HepG2 (cell line): ENCODE measurements at regions not wholly inside any gene's neighbourhood (a gene's known extent, or its start where the extent isn't known, plus 50 kb on each side); places are given as distances from the start of the nearest gene placed in this dataset.

Experiments
- ATAC-seq: fragments of 200-7000 bp; cut with Tn5 transposase; 3 replicates; pipeline ENCODE4 v1.9.1; 2020; ENCODE audit warnings: mild to moderate bottlenecking, moderate library complexity
- BruUV-seq: library from RNA; stranded (reverse); fragments of 400-500 nt; replicated peaks from 2 replicates; lab custom pipeline; 2021; lab: Mats Ljungman, UMichigan
- CTCF ChIA-PET: fragments of 300-600 bp; formaldehyde crosslinking; extraction: SDS; loops from one replicate; lab custom pipeline; 2021; ENCODE audit warnings: low total read pairs, inconsistent platforms, low intra/inter-chr PET ratio; lab: Yijun Ruan, JAX
- POLR2A ChIA-PET: fragments of 350-600 bp; sonication (Branson Sonifier 250); formaldehyde crosslinking; loops from one replicate; lab custom pipeline; 2020; ENCODE audit warnings: antibody characterized with exemption, inconsistent platforms; lab: Yijun Ruan, JAX
- DNase-seq: peaks from one replicate; pipeline ENCODE4 v3.0.0-alpha.2; 2015; ENCODE audit warnings: low spot score
- FAIRE-seq: peaks from 3 replicates; lab custom pipeline; 2011; peaks lifted over from hg19 to GRCh38; lab: Jason Lieb, UNC
- H2AFZ ChIP-seq: one replicate; pipeline ENCODE4 v1.6.1; 2011; ENCODE audit warnings: low read length, inconsistent platforms
- H3K27ac ChIP-seq: fragments of 300-600 bp; 3 replicates; pipeline ENCODE4 v1.8.0; 2011; ENCODE audit warnings: mixed run types, mild to moderate bottlenecking, mixed read lengths, low read length, inconsistent platforms; ENCODE audit not compliant: insufficient read depth; ENCODE audit errors: extremely low read length
- H3K27me3 ChIP-seq, 2 experiments: fragments of 200-600 bp in 1 of 2; 2 replicates in 1 of 2; 3 replicates in 1 of 2; pipeline versions ENCODE4 v1.6.0 to v1.8.0; 2011; ENCODE audit warnings: low read length in 2 of 2, mild to moderate bottlenecking in 2 of 2, moderate library complexity in 2 of 2, inconsistent platforms in 1 of 2; ENCODE audit not compliant: insufficient read depth in 2 of 2, control insufficient read depth in 1 of 2
- H3K36me3 ChIP-seq, 2 experiments: fragments of 200-600 bp in 1 of 2; replicated peaks in 1 of 2; 2 replicates in 1 of 2; 3 replicates in 1 of 2; pipeline versions ENCODE4 v1.5.1 to v1.8.0; 2011; ENCODE audit warnings: low read length in 2 of 2, inconsistent platforms in 1 of 2; ENCODE audit not compliant: insufficient read depth in 2 of 2, control insufficient read depth in 1 of 2
- H3K4me1 ChIP-seq: 2 replicates; pipeline ENCODE4 v1.5.1; 2012; ENCODE audit warnings: low read length, inconsistent platforms; ENCODE audit not compliant: insufficient read depth
- H3K4me2 ChIP-seq: 2 replicates; pipeline ENCODE4 v1.6.0; 2011; ENCODE audit warnings: low read depth, low read length, inconsistent platforms
- H3K4me3 ChIP-seq, 3 experiments: fragments of 200-600 bp in 1 of 3; sonication (generic), shearing (Covaris generic) in 1 of 3; replicated peaks in 1 of 3; 2 replicates each; pipeline ENCODE4 v1.5.1; 2011 to 2016; ENCODE audit warnings: low read length in 3 of 3, inconsistent platforms in 2 of 3, low read depth in 2 of 3, mild to moderate bottlenecking in 2 of 3, control low read depth in 1 of 3, mixed read lengths in 1 of 3; ENCODE audit not compliant: insufficient read depth in 1 of 3
- H3K79me2 ChIP-seq: one replicate; pipeline ENCODE4 v1.6.1; 2011; ENCODE audit warnings: low read length, inconsistent platforms; ENCODE audit not compliant: insufficient read depth
- H3K9ac ChIP-seq: 2 replicates; pipeline ENCODE4 v1.6.0; 2011; ENCODE audit warnings: mild to moderate bottlenecking, low read depth, low read length, inconsistent platforms; ENCODE audit not compliant: insufficient read depth
- H3K9me3 ChIP-seq: 2 replicates; pipeline ENCODE4 v1.5.1; 2012; ENCODE audit warnings: mild to moderate bottlenecking, low read length
- H4K20me1 ChIP-seq: 2 replicates; pipeline ENCODE4 v1.6.0; 2011; ENCODE audit warnings: inconsistent platforms, mild to moderate bottlenecking, low read length, moderate library complexity; ENCODE audit not compliant: insufficient read depth
- ARID2 ChIP-seq: sonication (generic); formaldehyde crosslinking; IDR thresholded peaks from 2 replicates; pipeline ENCODE4 v1.8.1; 2022; ENCODE audit warnings: mild to moderate bottlenecking, missing genetic modification reagents, borderline replicate concordance
- CBX2 ChIP-seq, 2 experiments: fragments of 200-600 bp in 1 of 2; sonication (generic); formaldehyde crosslinking in 1 of 2; IDR thresholded peaks; 2 replicates each; pipeline versions ENCODE4 v1.7.0 to v1.8.1; 2018 to 2022; ENCODE audit warnings: low read depth in 2 of 2, low read length in 1 of 2, mild to moderate bottlenecking in 1 of 2, missing genetic modification reagents in 1 of 2
- ELF1 ChIP-seq: sonication (generic); formaldehyde crosslinking; IDR thresholded peaks from 2 replicates; pipeline ENCODE4 v1.4.0; 2020; ENCODE audit warnings: missing genetic modification reagents
- ETV6 ChIP-seq: sonication (generic); formaldehyde crosslinking; conservative IDR thresholded peaks from 2 replicates; pipeline ENCODE4 v1.4.0; 2020; ENCODE audit warnings: missing genetic modification reagents
- FOXO1 ChIP-seq: sonication (generic); formaldehyde crosslinking; IDR thresholded peaks from 2 replicates; pipeline ENCODE4 v1.4.0; 2020; ENCODE audit warnings: missing genetic modification reagents
- HNF1B ChIP-seq: sonication (generic); formaldehyde crosslinking; IDR thresholded peaks from 2 replicates; pipeline ENCODE4 v1.5.1; 2020; ENCODE audit warnings: mild to moderate bottlenecking, moderate library complexity, missing genetic modification reagents
- SP2 ChIP-seq: sonication (generic); formaldehyde crosslinking; IDR thresholded peaks from 2 replicates; pipeline ENCODE4 v1.5.1; 2020; ENCODE audit warnings: mild to moderate bottlenecking, missing genetic modification reagents
- ZBTB7A ChIP-seq: sonication (generic); formaldehyde crosslinking; IDR thresholded peaks from 2 replicates; pipeline ENCODE4 v1.8.0; 2022; ENCODE audit warnings: mild to moderate bottlenecking, missing genetic modification reagents
- ZFP36 ChIP-seq: fragments of 150-350 bp; IDR thresholded peaks from 2 replicates; pipeline ENCODE4 v1.6.1; 2018; ENCODE audit warnings: borderline replicate concordance, low read length, low read depth; ENCODE audit not compliant: partially characterized antibody
- ZNF556 ChIP-seq: sonication (generic); formaldehyde crosslinking; IDR thresholded peaks from 2 replicates; pipeline ENCODE4 v1.4.0; 2020; ENCODE audit warnings: mild to moderate bottlenecking, missing genetic modification reagents, borderline replicate concordance
- ZNF609 ChIP-seq: sonication (generic); formaldehyde crosslinking; IDR thresholded peaks from 2 replicates; pipeline ENCODE4 v1.4.0; 2020; ENCODE audit warnings: mild to moderate bottlenecking, missing genetic modification reagents, borderline replicate concordance
- WGBS: methylation state at CpG from one replicate; pipeline ENCODE4 v1.1.6; 2017; ENCODE audit warnings: low lambda C conversion rate; 5-methylcytosine and 5-hydroxymethylcytosine counted together
- in situ Hi-C: cut with HindIII; loops from 2 replicates; pipeline ENCODE4 v1.10.0; 2017; ENCODE audit warnings: low pct_unique_long_range_greater_than_20kb; ENCODE audit not compliant: extremely low pct_ligation_motif_present
- intact Hi-C: fragments of 100-400 bp; cut with micrococcal nuclease; formaldehyde crosslinking; loops from one replicate; pipeline ENCODE4 v1.10.0; 2022; ENCODE audit not compliant: unreplicated experiment

GRCh38 chr13:107866032-107866940, 349.1 kb downstream of the LIG4 start:
- FAIRE-seq (no peak), DNase-seq (no peak), ATAC-seq (peak; percentile 57)
- intact Hi-C loops (no loop called here), in situ Hi-C loops (loop anchor here (25.0 kb wide), 1 partner anchor 654 kb away; no protein-coding TSS in a partner anchor)
- no peak overlapping the region for H3K9ac ChIP-seq
- H3K4me2 ChIP-seq = no peak overlapping the region
- no peaks in the 10 kb centered on the region for H3K9me3 ChIP-seq
- no peak for TF ChIP-seq ZBTB7A (CRISPR knock-in tag)
- no peak for TF ChIP-seq SP2
- TF ChIP-seq ARID2 = no peak
- TF ChIP-seq ZNF556 (CRISPR knock-in tag) = no peak
- TF ChIP-seq ZFP36 = no peak
- no peak for TF ChIP-seq FOXO1 (CRISPR knock-in tag)
- no peaks in the 10 kb centered on the region for H3K4me1 ChIP-seq
- H3K36me3 ChIP-seq = no peaks in the 10 kb centered on the region
- H3K27me3 ChIP-seq = peaks cover 2 to 23% of the 10 kb centered on the region in 2 experiments; a peak in 2 of 5 replicates
- CTCF ChIA-PET = no interaction called here
- H3K79me2 ChIP-seq = no peaks in the 10 kb centered on the region
- 27% methylated on average over 16 of the region's 51 CpGs for WGBS
- no TSS peak for BruUV-seq
- H3K27ac ChIP-seq = no peak overlapping the region
- no peaks in the 10 kb centered on the region for H4K20me1 ChIP-seq
- H2AFZ ChIP-seq = no peak overlapping the region
- POLR2A ChIA-PET = no interaction called here
- H3K4me3 ChIP-seq = no peak overlapping the region

GRCh38 chr13:107865643-107866031, 349.7 kb downstream of the LIG4 start:
- FAIRE-seq (no peak), DNase-seq (no peak), ATAC-seq (no peak)
- Histone ChIP-seq H3K4me3 (no peak overlapping the region), H3K27me3 (peaks cover 2 to 23% of the 10 kb centered on the region in 2 experiments; a peak in 2 of 5 replicates), H3K9me3 (no peaks in the 10 kb centered on the region), H3K27ac (no peak overlapping the region), H2AFZ (no peak overlapping the region), H3K4me1 (no peaks in the 10 kb centered on the region), H4K20me1 (no peaks in the 10 kb centered on the region), H3K79me2 (no peaks in the 10 kb centered on the region), H3K36me3 (no peaks in the 10 kb centered on the region), H3K4me2 (no peak overlapping the region), H3K9ac (no peak overlapping the region)
- in situ Hi-C loops (loop anchor here (25.0 kb wide), 1 partner anchor 653 kb away; no protein-coding TSS in a partner anchor), intact Hi-C loops (no loop called here)
- no TSS peak for BruUV-seq
- POLR2A ChIA-PET = no interaction called here
- CTCF ChIA-PET = no interaction called here
- 25% methylated on average over 17 of the region's 19 CpGs for WGBS
- TF ChIP-seq ZNF609 (CRISPR knock-in tag) = no peak
- no peak for TF ChIP-seq ELF1 (CRISPR knock-in tag)
- no peak for TF ChIP-seq HNF1B (CRISPR knock-in tag)
- no peak for TF ChIP-seq SP2
- TF ChIP-seq ETV6 (CRISPR knock-in tag) = no peak
- TF ChIP-seq CBX2 (IDR thresholded peaks at IDR 0.05; ENCODE audit: low read depth, low read length) = no peak
- no peak for TF ChIP-seq CBX2 (CRISPR knock-in tag; IDR thresholded peaks at IDR 0.05; ENCODE audit: low read depth)
